ENCODE measurements at regions not wholly inside any gene's neighbourhood (a gene's known extent, or its start where the extent isn't known, plus 50 kb on each side); places are given as distances from the start of the nearest gene placed in this dataset.
"Not testable (repeated sequence)": the region's sequence is repeated elsewhere in the genome, so short reads cannot be mapped to it uniquely, and the experiment has no call there.

GRCh38 chr3:4908433-4909156 lies 70.6 kb upstream of the BHLHE40 start:
- no peaks in the 10 kb centered on the region for H4K20me1 ChIP-seq
- 0 out of 2 replicates have a peak, but pooled peaks cover 6% of the 10 kb centered on the region for H3K9me3 ChIP-seq
- no peaks in the 10 kb centered on the region for H3K36me3 ChIP-seq
- H3K27me3 ChIP-seq, result no peaks in the 10 kb centered on the region
- no peak overlapping the region for H3K9ac ChIP-seq
- no peak overlapping the region for H3K4me3 ChIP-seq
- TF ChIP-seq Cebpa-rat (IDR thresholded peaks at IDR 0.05), result no peak
- H3K27ac ChIP-seq, result no peak overlapping the region
- H3K4me1 ChIP-seq, result no peaks in the 10 kb centered on the region
- no peak overlapping the region for H3K4me2 ChIP-seq

GRCh38 chr3:4914464-4914863 lies 64.8 kb upstream of the BHLHE40 start:
- H3K27ac ChIP-seq, result no peak overlapping the region
- no peak overlapping the region for H3K4me3 ChIP-seq
- peaks cover 17% of the 10 kb centered on the region; the same call in 1 of the 2 replicates for H3K9me3 ChIP-seq
- H3K27me3 ChIP-seq, result no peaks in the 10 kb centered on the region
- no peaks in the 10 kb centered on the region for H4K20me1 ChIP-seq
- H3K9ac ChIP-seq, result no peak overlapping the region
- no peaks in the 10 kb centered on the region for H3K36me3 ChIP-seq
- no peak for TF ChIP-seq Cebpa-rat (IDR thresholded peaks at IDR 0.05)
- no peaks in the 10 kb centered on the region for H3K4me1 ChIP-seq
- H3K4me2 ChIP-seq, result no peak overlapping the region

GRCh38 chr3:4921589-4921988 lies 57.6 kb upstream of the BHLHE40 start:
- not testable (repeated sequence) for H3K9me3 ChIP-seq, H3K36me3 ChIP-seq, H3K4me2 ChIP-seq, H3K27me3 ChIP-seq, H3K27ac ChIP-seq, H3K4me1 ChIP-seq, H4K20me1 ChIP-seq, H3K9ac ChIP-seq, H3K4me3 ChIP-seq

GRCh38 chr3:4926892-4927291 lies 52.3 kb upstream of the BHLHE40 start:
- H3K4me3 ChIP-seq, result no peak overlapping the region
- no peak for TF ChIP-seq Cebpa-rat (IDR thresholded peaks at IDR 0.05)
- H3K27me3 ChIP-seq, result no peaks in the 10 kb centered on the region
- no peaks in the 10 kb centered on the region for H3K36me3 ChIP-seq
- H3K4me1 ChIP-seq, result no peaks in the 10 kb centered on the region
- no peaks in the 10 kb centered on the region for H3K9me3 ChIP-seq
- no peak overlapping the region for H3K27ac ChIP-seq
- no peak overlapping the region for H3K9ac ChIP-seq
- H4K20me1 ChIP-seq, result no peaks in the 10 kb centered on the region
- H3K4me2 ChIP-seq, result no peak overlapping the region

- H3K4me3 ChIP-seq, result no peak overlapping the region
- no peak overlapping the region for H3K9ac ChIP-seq
- no peak overlapping the region for H3K4me2 ChIP-seq
- no peak for TF ChIP-seq Cebpa-rat (IDR thresholded peaks at IDR 0.05)
- H4K20me1 ChIP-seq, result no peaks in the 10 kb centered on the region
- no peak overlapping the region for H3K27ac ChIP-seq
- no peaks in the 10 kb centered on the region for H3K27me3 ChIP-seq
- H3K9me3 ChIP-seq, result no peaks in the 10 kb centered on the region
- H3K36me3 ChIP-seq, result no peaks in the 10 kb centered on the region
- no peaks in the 10 kb centered on the region for H3K4me1 ChIP-seq
Measured at GRCh38 chr3:4928277-4928789, 50.9 kb upstream of the BHLHE40 start.
